ENCODE measurements at regions not wholly inside any gene's neighbourhood (a gene's known extent, or its start where the extent isn't known, plus 50 kb on each side); places are given as distances from the start of the nearest gene placed in this dataset.

DNA sequence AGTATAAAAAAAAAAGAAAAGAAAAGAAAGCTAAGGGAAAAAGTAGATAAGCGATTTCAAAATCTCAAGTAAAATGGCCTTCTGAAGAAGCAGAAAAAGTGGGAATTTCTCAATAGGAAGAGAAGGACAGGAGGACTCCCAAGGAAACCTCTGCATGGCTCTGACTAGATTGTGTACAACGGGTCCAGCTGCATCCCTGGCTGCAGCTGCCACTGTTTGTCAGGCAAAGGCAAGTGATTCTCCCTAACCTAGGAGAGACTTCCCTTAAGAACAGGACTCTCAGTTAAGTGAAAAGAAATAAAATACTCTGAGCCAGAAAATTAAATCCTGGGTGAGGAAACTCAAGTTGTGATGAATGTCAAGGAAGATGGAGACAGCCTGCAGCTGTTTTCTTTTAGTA is 298.6 kb upstream of the KIAA1217 start:
- no peaks in the 10 kb centered on the region for H3K27me3 ChIP-seq
- H3K4me3 ChIP-seq (ENCODE audit: low read depth in 1 of 2, low read length in 1 of 2): no peak overlapping the region
- TF ChIP-seq, protein P1, sequence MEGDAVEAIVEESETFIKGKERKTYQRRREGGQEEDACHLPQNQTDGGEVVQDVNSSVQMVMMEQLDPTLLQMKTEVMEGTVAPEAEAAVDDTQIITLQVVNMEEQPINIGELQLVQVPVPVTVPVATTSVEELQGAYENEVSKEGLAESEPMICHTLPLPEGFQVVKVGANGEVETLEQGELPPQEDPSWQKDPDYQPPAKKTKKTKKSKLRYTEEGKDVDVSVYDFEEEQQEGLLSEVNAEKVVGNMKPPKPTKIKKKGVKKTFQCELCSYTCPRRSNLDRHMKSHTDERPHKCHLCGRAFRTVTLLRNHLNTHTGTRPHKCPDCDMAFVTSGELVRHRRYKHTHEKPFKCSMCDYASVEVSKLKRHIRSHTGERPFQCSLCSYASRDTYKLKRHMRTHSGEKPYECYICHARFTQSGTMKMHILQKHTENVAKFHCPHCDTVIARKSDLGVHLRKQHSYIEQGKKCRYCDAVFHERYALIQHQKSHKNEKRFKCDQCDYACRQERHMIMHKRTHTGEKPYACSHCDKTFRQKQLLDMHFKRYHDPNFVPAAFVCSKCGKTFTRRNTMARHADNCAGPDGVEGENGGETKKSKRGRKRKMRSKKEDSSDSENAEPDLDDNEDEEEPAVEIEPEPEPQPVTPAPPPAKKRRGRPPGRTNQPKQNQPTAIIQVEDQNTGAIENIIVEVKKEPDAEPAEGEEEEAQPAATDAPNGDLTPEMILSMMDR (IDR thresholded peaks at IDR 0.05): no peak

DNA sequence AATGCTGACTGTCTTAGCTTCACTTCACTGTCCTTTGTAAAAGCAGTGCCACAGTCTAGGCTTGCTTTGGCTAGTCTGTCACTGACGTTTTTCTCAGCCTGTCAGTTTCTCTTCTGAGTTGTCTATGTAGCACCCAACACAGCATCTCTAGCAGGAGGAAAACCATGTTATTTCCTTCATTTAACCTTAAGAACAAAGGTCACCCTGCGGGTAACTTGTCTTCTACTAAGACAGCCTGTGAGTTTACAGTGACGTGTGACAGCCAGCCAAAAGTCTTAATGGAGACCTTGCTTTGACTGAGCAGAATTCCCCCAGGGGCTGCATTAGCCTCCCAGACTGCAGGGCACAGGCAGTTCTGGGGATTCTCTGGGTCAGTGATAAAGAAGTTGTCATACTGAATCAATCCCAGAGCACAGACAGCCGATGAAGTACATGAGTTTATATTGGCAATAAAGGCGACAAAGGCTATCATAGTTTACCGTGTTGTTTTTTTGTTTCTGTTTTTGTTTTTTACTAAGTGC is 296.0 kb upstream of the KIAA1217 start:
- Histone ChIP-seq H3K27me3 (no peaks in the 10 kb centered on the region), H3K4me1 (ENCODE audit: control insufficient read depth in 1 of 2, insufficient read depth in 1 of 2, low read depth in 1 of 2, low read length in 1 of 2) (no peaks in the 10 kb centered on the region), H3K9me3 (no peaks in the 10 kb centered on the region), H3K27ac (no peak overlapping the region), H3K4me3 (ENCODE audit: low read depth in 1 of 2, low read length in 1 of 2) (no peak overlapping the region), H3K36me3 (no peaks in the 10 kb centered on the region)
- TF ChIP-seq, protein P1 (IDR thresholded peaks at IDR 0.05): no peak

More for the DNA sequence above, 298.6 kb upstream of the KIAA1217 start:
- Histone ChIP-seq H3K9me3 (no peaks in the 10 kb centered on the region), H3K27ac (no peak overlapping the region), H3K4me1 (ENCODE audit: control insufficient read depth in 1 of 2, insufficient read depth in 1 of 2, low read depth in 1 of 2, low read length in 1 of 2) (no peaks in the 10 kb centered on the region), H3K36me3 (no peaks in the 10 kb centered on the region)

DNA sequence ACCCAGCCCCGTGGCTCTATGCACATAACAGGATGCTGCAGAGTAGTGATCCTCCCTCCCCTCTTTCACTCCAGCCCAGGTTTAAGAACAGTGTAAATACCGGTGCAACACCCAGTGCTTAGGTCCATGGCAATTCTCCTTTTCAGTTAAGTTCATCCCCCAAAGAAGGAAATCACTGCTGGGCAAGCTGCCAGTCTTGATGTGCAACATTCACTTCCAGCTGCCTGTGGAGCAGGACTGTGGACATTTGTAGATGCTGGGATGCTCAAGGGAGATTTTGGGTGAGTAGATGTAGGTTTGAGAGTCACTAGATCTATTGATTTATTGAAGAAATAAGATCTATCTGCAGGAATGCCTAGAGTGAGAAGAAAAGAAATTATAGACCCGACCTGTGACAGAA is 294.3 kb upstream of the KIAA1217 start:
- H3K36me3 ChIP-seq: no peaks in the 10 kb centered on the region
- no peaks in the 10 kb centered on the region for H3K27me3 ChIP-seq
- H3K4me3 ChIP-seq (ENCODE audit: low read depth in 1 of 2, low read length in 1 of 2): no peak overlapping the region
- H3K4me1 ChIP-seq (ENCODE audit: control insufficient read depth in 1 of 2, insufficient read depth in 1 of 2, low read depth in 1 of 2, low read length in 1 of 2): no peaks in the 10 kb centered on the region
- TF ChIP-seq, protein P1 (IDR thresholded peaks at IDR 0.05): no peak
- H3K9me3 ChIP-seq: no peaks in the 10 kb centered on the region
- H3K27ac ChIP-seq: no peak overlapping the region

DNA sequence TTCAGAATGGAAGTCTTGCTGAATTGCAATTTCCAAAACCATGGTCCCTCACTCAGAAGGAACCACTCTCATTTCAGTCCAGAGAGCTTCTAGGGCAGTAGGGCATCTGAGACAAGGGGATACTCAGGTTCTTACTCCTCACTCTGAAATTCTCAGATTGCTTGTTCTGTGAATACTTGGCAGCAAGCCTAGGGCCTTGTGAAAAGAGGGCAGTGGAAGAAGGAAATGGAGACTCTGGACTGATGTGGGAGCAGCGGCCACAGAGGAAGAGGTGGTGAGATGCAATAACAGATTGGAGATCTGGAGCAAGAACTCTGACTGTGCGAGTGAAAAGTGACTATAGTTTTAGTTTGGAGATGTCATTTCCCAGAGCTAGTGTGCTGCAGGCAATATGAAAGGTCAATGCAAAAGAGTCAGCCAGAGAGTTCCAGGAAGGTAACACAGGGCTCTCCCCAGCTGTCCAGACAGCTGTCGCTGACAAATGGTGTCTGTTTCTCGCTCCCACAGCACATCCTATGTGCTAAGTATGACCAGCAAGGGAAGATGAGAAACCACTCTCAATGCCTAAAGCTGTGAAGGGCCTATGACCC is 291.6 kb upstream of the KIAA1217 start:
- H3K36me3 ChIP-seq: no peaks in the 10 kb centered on the region
- H3K4me1 ChIP-seq (ENCODE audit: control insufficient read depth in 1 of 2, insufficient read depth in 1 of 2, low read depth in 1 of 2, low read length in 1 of 2): no peaks in the 10 kb centered on the region
- H3K4me3 ChIP-seq (ENCODE audit: low read depth in 1 of 2, low read length in 1 of 2): no peak overlapping the region
- H3K9me3 ChIP-seq: no peaks in the 10 kb centered on the region
- TF ChIP-seq, protein P1 (IDR thresholded peaks at IDR 0.05): no peak
- H3K27ac ChIP-seq: no peak overlapping the region
- no peaks in the 10 kb centered on the region for H3K27me3 ChIP-seq

DNA sequence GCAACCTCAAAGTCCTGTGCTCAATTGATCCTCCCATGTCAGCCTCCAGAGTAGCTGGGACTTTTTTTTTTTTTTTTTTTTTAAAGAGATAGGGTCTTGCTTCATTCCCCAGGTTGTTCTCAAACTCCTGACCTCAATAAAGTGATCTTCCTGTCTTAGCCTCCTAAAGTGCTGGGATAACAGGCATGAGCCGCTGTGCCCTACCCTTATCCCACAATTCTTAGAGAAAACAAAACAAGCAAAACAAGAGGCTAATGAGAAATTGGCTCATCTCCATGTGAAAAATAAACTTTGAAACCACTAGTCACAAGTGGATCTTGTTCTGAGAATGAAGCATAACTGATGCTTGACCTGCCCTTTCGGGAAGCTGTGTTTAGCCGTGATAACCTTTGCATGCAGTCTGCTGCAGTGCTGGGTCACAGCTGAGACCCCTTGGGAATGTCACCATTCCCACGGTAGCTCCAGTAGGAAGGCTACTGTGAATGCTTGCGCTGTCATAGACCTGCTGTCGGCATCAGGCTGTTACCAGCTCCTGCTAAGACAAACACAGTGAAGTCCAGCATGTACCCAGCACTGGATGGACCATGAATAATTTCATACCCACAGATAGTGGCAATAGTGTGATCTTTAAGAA is 290.7 kb upstream of the KIAA1217 start:
- Histone ChIP-seq H3K27me3 (no peaks in the 10 kb centered on the region), H3K27ac (no peak overlapping the region), H3K4me1 (ENCODE audit: control insufficient read depth in 1 of 2, insufficient read depth in 1 of 2, low read depth in 1 of 2, low read length in 1 of 2) (no peaks in the 10 kb centered on the region), H3K9me3 (no peaks in the 10 kb centered on the region), H3K36me3 (no peaks in the 10 kb centered on the region), H3K4me3 (ENCODE audit: low read depth in 1 of 2, low read length in 1 of 2) (no peak overlapping the region)
- TF ChIP-seq, protein P1 (IDR thresholded peaks at IDR 0.05): no peak

Data from neutrophil (primary cell).